BJ (cell line): ENCODE measurements at regions not wholly inside any gene's neighbourhood (a gene's known extent, or its start where the extent isn't known, plus 50 kb on each side); places are given as distances from the start of the nearest gene placed in this dataset.

Experiments
- CTCF ChIA-PET: fragments of 350-600 bp; formaldehyde crosslinking; extraction: SDS; loops from one replicate; lab custom pipeline; 2021; ENCODE audit warnings: antibody characterized with exemption, inconsistent platforms; lab: Yijun Ruan, JAX
- POLR2A ChIA-PET: fragments of 300-600 bp; sonication (Branson Sonifier 250); formaldehyde crosslinking; extraction: SDS; loops from one replicate; lab custom pipeline; 2021; ENCODE audit warnings: antibody characterized with exemption; lab: Charles Lee
- DNase-seq: peaks from one replicate; pipeline ENCODE4 v3.0.0-alpha.2; 2011; ENCODE audit warnings: low read depth
- H3K27me3 ChIP-seq: 2 replicates; pipeline ENCODE4 v1.6.0; 2011; ENCODE audit warnings: low read length; ENCODE audit not compliant: control insufficient read depth, insufficient read depth
- H3K36me3 ChIP-seq: 2 replicates; pipeline ENCODE4 v1.5.1; 2011; ENCODE audit warnings: low read length; ENCODE audit not compliant: control insufficient read depth, insufficient read depth
- H3K4me3 ChIP-seq: 2 replicates; pipeline ENCODE4 v1.5.1; 2011; ENCODE audit warnings: low read depth, mild to moderate bottlenecking, control low read depth, low read length
- CTCF ChIP-seq: IDR thresholded peaks from 2 replicates; pipeline ENCODE4 v1.5.1; 2011; ENCODE audit warnings: low read depth, mild to moderate bottlenecking, control low read depth, inconsistent platforms, low read length, moderate library complexity; ENCODE audit not compliant: insufficient read depth

DNA sequence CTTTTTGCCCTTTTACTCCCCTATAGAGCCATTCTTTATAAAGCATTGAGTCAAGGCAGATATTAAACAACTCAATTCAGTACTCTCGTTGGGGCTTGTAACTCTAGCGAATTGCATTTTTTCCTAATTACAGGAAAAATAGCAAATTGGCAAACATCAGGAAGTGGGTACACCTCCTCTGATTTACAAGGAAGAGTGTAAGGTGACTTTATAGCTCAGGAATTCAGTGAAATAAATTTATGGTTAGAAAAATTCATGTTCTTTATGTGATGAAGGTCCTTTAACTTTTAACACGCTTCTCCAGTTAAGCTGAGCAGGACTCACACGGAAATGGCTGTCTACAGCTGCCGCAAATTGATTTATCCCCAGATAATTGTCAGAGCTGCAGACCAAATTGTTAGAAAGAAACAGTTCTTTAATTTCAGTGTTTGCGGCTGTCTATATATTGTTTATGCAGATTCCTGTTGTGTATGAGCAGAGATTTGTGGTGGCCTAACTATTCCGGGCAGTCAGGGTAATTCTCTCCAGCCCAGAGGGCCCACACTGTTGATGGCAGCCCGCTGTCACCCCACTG lies 151.1 kb upstream of the MKI67 start:
- CTCF ChIA-PET: no interaction called here
- Histone ChIP-seq H3K36me3 (no peaks in the 10 kb centered on the region), H3K27me3 (no peaks in the 10 kb centered on the region), H3K4me3 (no peak overlapping the region)
- no peak for TF ChIP-seq CTCF
- POLR2A ChIA-PET: no interaction called here
- no peak for DNase-seq

GRCh38 chr10:128278362-128278761 lies 152.1 kb upstream of the MKI67 start:
- H3K36me3 ChIP-seq: no peaks in the 10 kb centered on the region
- ChIA-PET POLR2A (no interaction called here), CTCF (no interaction called here)
- DNase-seq: no peak
- TF ChIP-seq CTCF: no peak
- no peaks in the 10 kb centered on the region for H3K27me3 ChIP-seq
- no peak overlapping the region for H3K4me3 ChIP-seq

GRCh38 chr10:128280271-128280670 lies 154.0 kb upstream of the MKI67 start:
- TF ChIP-seq CTCF: no peak
- CTCF ChIA-PET: no interaction called here
- no peak overlapping the region for H3K4me3 ChIP-seq
- DNase-seq: no peak
- H3K27me3 ChIP-seq: no peaks in the 10 kb centered on the region
- POLR2A ChIA-PET: no interaction called here
- no peaks in the 10 kb centered on the region for H3K36me3 ChIP-seq

DNA sequence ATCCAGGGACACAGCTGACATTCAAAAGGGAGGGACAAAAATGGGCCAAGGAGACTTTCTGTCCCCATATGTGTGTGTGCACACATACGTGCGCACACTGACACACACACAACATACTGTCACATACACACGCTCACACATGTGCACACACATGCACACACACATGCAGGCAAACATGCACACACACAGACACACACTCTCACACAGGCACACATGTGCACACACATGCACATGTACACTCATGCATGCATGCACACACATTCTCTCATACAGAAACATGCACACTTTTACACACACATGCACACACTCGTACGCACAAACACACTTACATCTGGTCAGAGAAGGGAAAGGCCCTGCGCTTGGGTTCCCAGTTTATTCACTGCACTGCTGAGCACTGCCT lies 155.1 kb upstream of the MKI67 start:
- TF ChIP-seq CTCF: no peak
- Histone ChIP-seq H3K36me3 (no peaks in the 10 kb centered on the region), H3K27me3 (no peaks in the 10 kb centered on the region), H3K4me3 (no peak overlapping the region)
- CTCF ChIA-PET: no interaction called here
- DNase-seq: no peak
- POLR2A ChIA-PET: no interaction called here

DNA sequence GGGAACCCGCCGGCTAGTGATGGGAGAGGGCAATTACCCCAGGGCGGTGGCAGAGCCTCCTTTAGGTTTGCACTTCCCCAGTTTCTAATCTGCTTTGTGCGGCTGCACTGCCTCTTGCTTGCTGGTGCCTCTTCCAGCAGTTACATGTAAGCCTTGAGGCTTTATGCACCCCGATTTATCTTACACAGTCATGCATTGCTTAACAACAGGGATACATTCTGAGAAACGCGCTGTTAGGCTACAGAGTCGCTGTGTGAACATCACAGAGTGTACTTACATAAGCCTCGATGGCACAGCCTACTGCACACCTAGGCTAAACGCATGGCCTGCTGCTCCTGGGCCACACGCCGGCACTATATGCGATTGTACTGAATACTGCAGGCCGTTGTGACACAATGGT lies 155.6 kb upstream of the MKI67 start:
- no peak for TF ChIP-seq CTCF
- POLR2A ChIA-PET: no interaction called here

More for the DNA sequence above, 155.6 kb upstream of the MKI67 start:
- Histone ChIP-seq H3K36me3 (no peaks in the 10 kb centered on the region), H3K27me3 (no peaks in the 10 kb centered on the region), H3K4me3 (no peak overlapping the region)
- no peak for DNase-seq
- CTCF ChIA-PET: no interaction called here
